SK-N-SH treated with all-trans-retinoic acid at 6 μM for 48 hours (cell line): ENCODE measurements at regions not wholly inside any gene's neighbourhood (a gene's known extent, or its start where the extent isn't known, plus 50 kb on each side); places are given as distances from the start of the nearest gene placed in this dataset.

Source experiments
- ARNTL ChIP-seq: fragments of 450-650 bp; formaldehyde crosslinking; IDR thresholded peaks from 2 replicates; pipeline ENCODE4 v1.5.0; 2020; ENCODE audit warnings: low read depth, mild to moderate bottlenecking, moderate library complexity, borderline replicate concordance
- CSDC2 ChIP-seq: fragments of 250-450 bp; sonication (Bioruptor Pico); IDR thresholded peaks from 2 replicates; pipeline ENCODE4 v1.5.0; 2020; ENCODE audit warnings: mild to moderate bottlenecking, moderate library complexity
- ESRRG ChIP-seq: fragments of 250-450 bp; sonication (Bioruptor Pico); IDR thresholded peaks from 2 replicates; pipeline ENCODE4 v1.6.1; 2021; ENCODE audit warnings: mild to moderate bottlenecking
- OSR1 ChIP-seq: fragments of 250-450 bp; sonication (Bioruptor Pico); IDR thresholded peaks from 2 replicates; pipeline ENCODE4 v1.8.0; 2022; ENCODE audit warnings: moderate library complexity, mild to moderate bottlenecking, inconsistent platforms
- PPARA ChIP-seq: fragments of 250-450 bp; sonication (Bioruptor Pico); IDR thresholded peaks from 2 replicates; pipeline ENCODE4 v1.5.0; 2020; ENCODE audit warnings: mild to moderate bottlenecking, borderline replicate concordance
- TOX ChIP-seq: fragments of 250-450 bp; sonication (Bioruptor Pico); IDR thresholded peaks from 2 replicates; pipeline ENCODE4 v1.8.0; 2021; ENCODE audit warnings: mild to moderate bottlenecking, moderate library complexity, borderline replicate concordance
- ZFP30 ChIP-seq: fragments of 450-650 bp; formaldehyde crosslinking; IDR thresholded peaks from 2 replicates; pipeline ENCODE4 v1.5.0; 2022; ENCODE audit warnings: mild to moderate bottlenecking, moderate library complexity
- TF ChIP-seq, protein P1 (sequence below): fragments of 250-450 bp; sonication (Bioruptor Pico); IDR thresholded peaks from 2 replicates; pipeline ENCODE4 v1.5.0; 2020; ENCODE audit warnings: mild to moderate bottlenecking, moderate library complexity
- TF ChIP-seq, protein P2 (sequence below): fragments of 250-450 bp; sonication (Bioruptor Pico); IDR thresholded peaks from 2 replicates; pipeline ENCODE4 v1.8.0; 2020; ENCODE audit warnings: mild to moderate bottlenecking, moderate library complexity, borderline replicate concordance

DNA sequence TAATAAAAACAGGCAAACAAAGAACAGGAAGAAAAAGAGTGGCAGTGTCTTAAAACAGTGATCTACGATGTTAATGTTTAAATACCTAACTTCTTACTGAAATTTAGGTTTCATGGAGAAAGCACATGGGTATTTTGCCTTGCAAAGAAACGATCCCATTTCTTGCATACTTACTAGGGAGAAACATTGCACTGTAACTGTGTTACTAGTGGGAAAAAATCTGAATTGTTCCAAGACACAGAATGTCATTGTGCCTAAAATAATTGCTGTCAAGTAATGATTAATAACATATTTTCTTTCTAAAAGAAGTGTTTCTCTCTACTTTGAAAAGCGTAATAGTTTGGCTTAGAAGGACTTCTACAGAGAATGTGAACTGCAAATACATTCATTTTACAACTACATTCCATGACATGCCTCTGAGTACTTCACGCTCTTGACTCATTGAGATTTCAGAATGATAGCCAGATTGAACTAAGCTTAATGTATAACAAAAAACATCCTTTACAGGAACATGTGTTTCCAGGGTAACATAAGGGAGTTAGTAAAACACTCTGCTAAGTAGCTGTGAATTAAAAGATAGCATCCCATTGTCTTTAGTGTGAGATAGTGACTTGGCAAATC is 256.2 kb upstream of the CPNE8 start:
- TF ChIP-seq TOX (CRISPR knock-in tag) (no peak), ZFP30 (CRISPR knock-in tag) (no peak), PPARA (CRISPR knock-in tag) (no peak), ESRRG (CRISPR knock-in tag) (no peak), ARNTL (CRISPR knock-in tag) (no peak), OSR1 (no peak), CSDC2 (CRISPR knock-in tag) (no peak)
- TF ChIP-seq, protein P1, sequence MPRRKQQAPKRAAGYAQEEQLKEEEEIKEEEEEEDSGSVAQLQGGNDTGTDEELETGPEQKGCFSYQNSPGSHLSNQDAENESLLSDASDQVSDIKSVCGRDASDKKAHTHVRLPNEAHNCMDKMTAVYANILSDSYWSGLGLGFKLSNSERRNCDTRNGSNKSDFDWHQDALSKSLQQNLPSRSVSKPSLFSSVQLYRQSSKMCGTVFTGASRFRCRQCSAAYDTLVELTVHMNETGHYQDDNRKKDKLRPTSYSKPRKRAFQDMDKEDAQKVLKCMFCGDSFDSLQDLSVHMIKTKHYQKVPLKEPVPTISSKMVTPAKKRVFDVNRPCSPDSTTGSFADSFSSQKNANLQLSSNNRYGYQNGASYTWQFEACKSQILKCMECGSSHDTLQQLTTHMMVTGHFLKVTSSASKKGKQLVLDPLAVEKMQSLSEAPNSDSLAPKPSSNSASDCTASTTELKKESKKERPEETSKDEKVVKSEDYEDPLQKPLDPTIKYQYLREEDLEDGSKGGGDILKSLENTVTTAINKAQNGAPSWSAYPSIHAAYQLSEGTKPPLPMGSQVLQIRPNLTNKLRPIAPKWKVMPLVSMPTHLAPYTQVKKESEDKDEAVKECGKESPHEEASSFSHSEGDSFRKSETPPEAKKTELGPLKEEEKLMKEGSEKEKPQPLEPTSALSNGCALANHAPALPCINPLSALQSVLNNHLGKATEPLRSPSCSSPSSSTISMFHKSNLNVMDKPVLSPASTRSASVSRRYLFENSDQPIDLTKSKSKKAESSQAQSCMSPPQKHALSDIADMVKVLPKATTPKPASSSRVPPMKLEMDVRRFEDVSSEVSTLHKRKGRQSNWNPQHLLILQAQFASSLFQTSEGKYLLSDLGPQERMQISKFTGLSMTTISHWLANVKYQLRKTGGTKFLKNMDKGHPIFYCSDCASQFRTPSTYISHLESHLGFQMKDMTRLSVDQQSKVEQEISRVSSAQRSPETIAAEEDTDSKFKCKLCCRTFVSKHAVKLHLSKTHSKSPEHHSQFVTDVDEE (CRISPR knock-in tag), result no peak
- TF ChIP-seq, protein P2, sequence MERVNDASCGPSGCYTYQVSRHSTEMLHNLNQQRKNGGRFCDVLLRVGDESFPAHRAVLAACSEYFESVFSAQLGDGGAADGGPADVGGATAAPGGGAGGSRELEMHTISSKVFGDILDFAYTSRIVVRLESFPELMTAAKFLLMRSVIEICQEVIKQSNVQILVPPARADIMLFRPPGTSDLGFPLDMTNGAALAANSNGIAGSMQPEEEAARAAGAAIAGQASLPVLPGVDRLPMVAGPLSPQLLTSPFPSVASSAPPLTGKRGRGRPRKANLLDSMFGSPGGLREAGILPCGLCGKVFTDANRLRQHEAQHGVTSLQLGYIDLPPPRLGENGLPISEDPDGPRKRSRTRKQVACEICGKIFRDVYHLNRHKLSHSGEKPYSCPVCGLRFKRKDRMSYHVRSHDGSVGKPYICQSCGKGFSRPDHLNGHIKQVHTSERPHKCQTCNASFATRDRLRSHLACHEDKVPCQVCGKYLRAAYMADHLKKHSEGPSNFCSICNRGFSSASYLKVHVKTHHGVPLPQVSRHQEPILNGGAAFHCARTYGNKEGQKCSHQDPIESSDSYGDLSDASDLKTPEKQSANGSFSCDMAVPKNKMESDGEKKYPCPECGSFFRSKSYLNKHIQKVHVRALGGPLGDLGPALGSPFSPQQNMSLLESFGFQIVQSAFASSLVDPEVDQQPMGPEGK (CRISPR knock-in tag), result no peak
